ENCODE measurements at regions not wholly inside any gene's neighbourhood (a gene's known extent, or its start where the extent isn't known, plus 50 kb on each side); places are given as distances from the start of the nearest gene placed in this dataset.
A peak's percentile ranks its signal among the peaks of the same experiment; 100 is the strongest.

DNA sequence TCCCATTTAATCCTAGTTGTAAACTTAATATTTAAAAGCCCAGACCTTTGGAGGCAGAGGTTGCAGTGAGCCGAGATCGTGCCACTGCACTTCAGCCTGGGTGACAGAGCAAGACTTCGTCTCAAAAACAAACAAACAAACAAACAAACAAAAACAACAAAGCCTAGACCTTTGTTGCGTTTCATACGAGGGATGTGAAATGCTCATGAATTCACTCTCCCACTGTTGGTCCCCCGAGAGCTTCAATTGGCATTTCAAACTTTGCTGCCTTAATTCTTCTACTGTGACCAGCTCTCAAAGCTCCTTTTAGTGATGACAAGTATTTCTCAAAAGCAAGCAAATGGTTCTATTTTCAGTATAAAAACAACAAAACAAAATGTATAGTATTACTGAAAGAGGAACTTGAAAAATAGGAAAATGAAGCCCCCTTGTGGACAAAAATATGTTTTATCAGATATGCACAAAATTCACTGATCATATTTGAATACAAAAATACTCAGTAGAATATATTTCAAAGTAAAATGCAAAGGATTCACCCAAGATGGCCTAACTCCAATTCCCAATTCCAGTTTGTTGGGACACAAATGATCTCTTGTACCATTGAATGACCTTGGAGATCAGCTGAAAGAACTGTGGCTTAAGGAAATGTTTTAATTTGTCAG lies 140.4 kb downstream of the ESM1 start:
- no peak for TF ChIP-seq POLR2A (IDR thresholded peaks at IDR 0.05)
- TF ChIP-seq, protein P1, sequence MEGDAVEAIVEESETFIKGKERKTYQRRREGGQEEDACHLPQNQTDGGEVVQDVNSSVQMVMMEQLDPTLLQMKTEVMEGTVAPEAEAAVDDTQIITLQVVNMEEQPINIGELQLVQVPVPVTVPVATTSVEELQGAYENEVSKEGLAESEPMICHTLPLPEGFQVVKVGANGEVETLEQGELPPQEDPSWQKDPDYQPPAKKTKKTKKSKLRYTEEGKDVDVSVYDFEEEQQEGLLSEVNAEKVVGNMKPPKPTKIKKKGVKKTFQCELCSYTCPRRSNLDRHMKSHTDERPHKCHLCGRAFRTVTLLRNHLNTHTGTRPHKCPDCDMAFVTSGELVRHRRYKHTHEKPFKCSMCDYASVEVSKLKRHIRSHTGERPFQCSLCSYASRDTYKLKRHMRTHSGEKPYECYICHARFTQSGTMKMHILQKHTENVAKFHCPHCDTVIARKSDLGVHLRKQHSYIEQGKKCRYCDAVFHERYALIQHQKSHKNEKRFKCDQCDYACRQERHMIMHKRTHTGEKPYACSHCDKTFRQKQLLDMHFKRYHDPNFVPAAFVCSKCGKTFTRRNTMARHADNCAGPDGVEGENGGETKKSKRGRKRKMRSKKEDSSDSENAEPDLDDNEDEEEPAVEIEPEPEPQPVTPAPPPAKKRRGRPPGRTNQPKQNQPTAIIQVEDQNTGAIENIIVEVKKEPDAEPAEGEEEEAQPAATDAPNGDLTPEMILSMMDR (IDR thresholded peaks at IDR 0.05): peak; percentile 30 to 75 (median 59)
